ENCODE measurements at regions not wholly inside any gene's neighbourhood (a gene's known extent, or its start where the extent isn't known, plus 50 kb on each side); places are given as distances from the start of the nearest gene placed in this dataset.

GRCh38 chr2:5980450-5981190, 288.4 kb downstream of the SOX11 start:
- DNase-seq (ENCODE audit: low read depth, low spot score), result no peak
- CTCF ChIA-PET, result no interaction called here
- no peak overlapping the region for H3K4me3 ChIP-seq (ENCODE audit: low read depth in 2 of 2, low read length in 2 of 2)
- BruUV-seq (replicated peaks), result no TSS peak
- TF ChIP-seq TCF7L2 (IDR thresholded peaks at IDR 0.05; ENCODE audit: low read depth, low read length) (no peak), CTCF (IDR thresholded peaks at IDR 0.05) (no peak), SIN3A (IDR thresholded peaks at IDR 0.05; ENCODE audit: borderline replicate concordance, insufficient read depth, low read depth, low read length) (no peak), POLR2AphosphoS5 (IDR thresholded peaks at IDR 0.05; ENCODE audit: low read depth, low read length) (no peak), REST (IDR thresholded peaks at IDR 0.05; ENCODE audit: insufficient read depth in 1 of 2, low read depth in 2 of 2, low read length in 1 of 2) (no peak)
- intact Hi-C loops (cut with micrococcal nuclease; ENCODE audit: unreplicated experiment) (no loop called here), in situ Hi-C loops (cut with HindIII; ENCODE audit: low pct_unique_long_range_greater_than_20kb, low sequenced_read_pairs) (no loop called here)
- H3K27ac ChIP-seq (ENCODE audit: low read length), result no peak overlapping the region
- H3K36me3 ChIP-seq (ENCODE audit: control insufficient read depth, insufficient read depth, low read length), result no peaks in the 10 kb centered on the region
- no peaks in the 10 kb centered on the region for H3K9me3 ChIP-seq (ENCODE audit: control insufficient read depth, insufficient read depth, low read depth, low read length)
- H3K27me3 ChIP-seq (ENCODE audit: control insufficient read depth, insufficient read depth, low read length), result no peaks in the 10 kb centered on the region; the same call in 1 of the 2 replicates
- H3K4me1 ChIP-seq (ENCODE audit: control insufficient read depth, insufficient read depth, low read length), result no peaks in the 10 kb centered on the region; the same call in 1 of the 2 replicates
- POLR2A ChIA-PET, result no interaction called here
- no peak for ATAC-seq

GRCh38 chr2:5982193-5982902, 290.2 kb downstream of the SOX11 start:
- TF ChIP-seq TCF7L2 (IDR thresholded peaks at IDR 0.05; ENCODE audit: low read depth, low read length) (no peak), SIN3A (IDR thresholded peaks at IDR 0.05; ENCODE audit: borderline replicate concordance, insufficient read depth, low read depth, low read length) (no peak), REST (IDR thresholded peaks at IDR 0.05; ENCODE audit: insufficient read depth in 1 of 2, low read depth in 2 of 2, low read length in 1 of 2) (no peak), POLR2AphosphoS5 (IDR thresholded peaks at IDR 0.05; ENCODE audit: low read depth, low read length) (no peak), CTCF (IDR thresholded peaks at IDR 0.05) (no peak)
- Histone ChIP-seq H3K4me1 (ENCODE audit: control insufficient read depth, insufficient read depth, low read length) (no peaks in the 10 kb centered on the region; the same call in 1 of the 2 replicates), H3K27me3 (ENCODE audit: control insufficient read depth, insufficient read depth, low read length) (no peaks in the 10 kb centered on the region; the same call in 1 of the 2 replicates), H3K9me3 (ENCODE audit: control insufficient read depth, insufficient read depth, low read depth, low read length) (no peaks in the 10 kb centered on the region), H3K27ac (ENCODE audit: low read length) (no peak overlapping the region), H3K36me3 (ENCODE audit: control insufficient read depth, insufficient read depth, low read length) (no peaks in the 10 kb centered on the region), H3K4me3 (ENCODE audit: low read depth in 2 of 2, low read length in 2 of 2) (no peak overlapping the region)
- POLR2A ChIA-PET, result no interaction called here
- intact Hi-C loops (cut with micrococcal nuclease; ENCODE audit: unreplicated experiment), result no loop called here
- DNase-seq (ENCODE audit: low read depth, low spot score), result no peak
- in situ Hi-C loops (cut with HindIII; ENCODE audit: low pct_unique_long_range_greater_than_20kb, low sequenced_read_pairs), result no loop called here
- no TSS peak for BruUV-seq (replicated peaks)
- CTCF ChIA-PET, result no interaction called here
- no peak for ATAC-seq
